K562 (cell line): ENCODE measurements at regions not wholly inside any gene's neighbourhood (a gene's known extent, or its start where the extent isn't known, plus 50 kb on each side); places are given as distances from the start of the nearest gene placed in this dataset.

Experiments
- ATAC-seq: fragments of 200-7000 bp; cut with Tn5 transposase; 3 replicates; pipeline ENCODE4 v1.9.1; 2020; ENCODE audit warnings: moderate library complexity
- BruUV-seq: library from RNA; stranded (reverse); fragments of 400-500 nt; replicated peaks from 2 replicates; lab custom pipeline; 2021; lab: Mats Ljungman, UMichigan
- CTCF ChIA-PET: fragments of 300-600 bp; formaldehyde crosslinking; extraction: SDS; loops from one replicate; lab custom pipeline; 2021; ENCODE audit warnings: low intra/inter-chr PET ratio; lab: Yijun Ruan, JAX
- POLR2A ChIA-PET: fragments of 300-600, 350-650 bp; sonication (Branson Sonifier 250); formaldehyde crosslinking; extraction: SDS; loops from one replicate; lab custom pipeline; 2021; ENCODE audit warnings: antibody characterized with exemption, inconsistent platforms; lab: Yijun Ruan, JAX
- DNase-seq, 4 experiments: peaks; one replicate each; pipeline versions ENCODE4 v3.0.0 to v3.0.0-alpha.2; 2011 to 2018; ENCODE audit warnings: low spot score in 3 of 4, mixed read lengths in 3 of 4; ENCODE audit errors: extremely low read depth in 1 of 4
- FAIRE-seq: peaks from 2 replicates; lab custom pipeline; 2011; peaks lifted over from hg19 to GRCh38; lab: Jason Lieb, UNC
- H2AFZ ChIP-seq: 2 replicates; pipeline ENCODE4 v1.6.0; 2011; ENCODE audit warnings: low read depth, low read length, control low read depth, inconsistent platforms
- H3K27ac ChIP-seq: fragments of 200-600 bp; 3 replicates; pipeline ENCODE4 v1.8.0; 2011; ENCODE audit warnings: low read depth, mild to moderate bottlenecking, control low read depth, inconsistent platforms, low read length, moderate library complexity, mixed read lengths; ENCODE audit errors: extremely low read depth
- H3K27me3 ChIP-seq, 2 experiments: fragments of 300-600 bp in 1 of 2; 2 replicates in 1 of 2; 3 replicates in 1 of 2; pipeline versions ENCODE4 v1.6.0 to v1.8.0; 2011; ENCODE audit warnings: inconsistent platforms in 2 of 2, low read length in 2 of 2, mild to moderate bottlenecking in 1 of 2, mixed read lengths in 1 of 2, moderate library complexity in 1 of 2; ENCODE audit not compliant: control insufficient read depth in 2 of 2, insufficient read depth in 2 of 2
- H3K36me3 ChIP-seq: fragments of 300-600 bp; 3 replicates; pipeline ENCODE4 v1.8.0; 2011; ENCODE audit warnings: mild to moderate bottlenecking, low read length, inconsistent platforms; ENCODE audit not compliant: control insufficient read depth, insufficient read depth
- H3K4me1 ChIP-seq, 2 experiments: fragments of 200-600 bp in 1 of 2; replicated peaks in 1 of 2; 2 replicates in 1 of 2; 3 replicates in 1 of 2; pipeline versions ENCODE4 v1.5.1 to v1.8.0; 2011; ENCODE audit warnings: inconsistent platforms in 2 of 2, low read length in 2 of 2, mild to moderate bottlenecking in 1 of 2, mixed read lengths in 1 of 2, moderate library complexity in 1 of 2; ENCODE audit not compliant: control insufficient read depth in 2 of 2, insufficient read depth in 2 of 2
- H3K4me2 ChIP-seq: 2 replicates; pipeline ENCODE4 v1.6.1; 2011; ENCODE audit warnings: low read length, control low read depth, inconsistent platforms, mixed read lengths; ENCODE audit not compliant: insufficient read depth
- H3K4me3 ChIP-seq: fragments of 200-600 bp; sonication (generic), shearing (Covaris generic); 2 replicates; pipeline ENCODE4 v1.5.1; 2016; ENCODE audit warnings: control low read depth, inconsistent platforms
- H3K79me2 ChIP-seq: fragments of 200-600 bp; 3 replicates; pipeline ENCODE4 v1.8.0; 2011; ENCODE audit warnings: low read length, inconsistent platforms; ENCODE audit not compliant: control insufficient read depth, insufficient read depth
- H3K9ac ChIP-seq, 2 experiments: 2 replicates each; pipeline versions ENCODE4 v1.6.0 to v1.6.1; 2011; ENCODE audit warnings: low read depth in 2 of 2, low read length in 2 of 2, control low read depth in 1 of 2, inconsistent platforms in 1 of 2, mild to moderate bottlenecking in 1 of 2, mixed read lengths in 1 of 2; ENCODE audit not compliant: insufficient read depth in 1 of 2
- H3K9me1 ChIP-seq: one replicate; pipeline ENCODE4 v1.6.0; 2011; ENCODE audit warnings: inconsistent platforms, mild to moderate bottlenecking, low read length, moderate library complexity; ENCODE audit not compliant: control insufficient read depth, insufficient read depth
- H3K9me3 ChIP-seq: replicated peaks from 2 replicates; pipeline ENCODE4 v1.5.1; 2011; ENCODE audit warnings: low read depth, low read length, inconsistent platforms; ENCODE audit not compliant: control insufficient read depth, insufficient read depth
- H4K20me1 ChIP-seq: replicated peaks from 2 replicates; pipeline ENCODE4 v1.6.1; 2011; ENCODE audit warnings: low read length, inconsistent platforms, mixed read lengths; ENCODE audit not compliant: control insufficient read depth, insufficient read depth
- ATF2 ChIP-seq: sonication (generic); formaldehyde crosslinking; IDR thresholded peaks from 2 replicates; pipeline ENCODE4 v1.8.1; 2022; ENCODE audit warnings: missing genetic modification reagents
- BRF2 ChIP-seq: IDR thresholded peaks from 3 replicates; pipeline ENCODE4 v1.6.1; 2011; ENCODE audit warnings: borderline replicate concordance, mild to moderate bottlenecking; ENCODE audit not compliant: insufficient read length, insufficient read depth
- DDX20 ChIP-seq: fragments of 450-650 bp; IDR thresholded peaks from 2 replicates; pipeline ENCODE4 v1.6.1; 2016; ENCODE audit warnings: missing genetic modification characterization, low read depth, mild to moderate bottlenecking, missing compliant biosample characterization, moderate library complexity
- HINFP ChIP-seq: fragments of 450-650 bp; conservative IDR thresholded peaks from 2 replicates; pipeline ENCODE4 v1.6.1; 2016; ENCODE audit warnings: missing genetic modification characterization, low read depth, mild to moderate bottlenecking, control low read depth, missing compliant biosample characterization
- NR0B1 ChIP-seq: fragments of 450-650 bp; IDR thresholded peaks from one replicate; pipeline ENCODE4 v1.6.1; 2018; ENCODE audit warnings: mild to moderate bottlenecking, moderate library complexity; ENCODE audit not compliant: partially characterized antibody
- NR2C1 ChIP-seq, 2 experiments: fragments of 450-650 bp; IDR thresholded peaks; 2 replicates each; pipeline ENCODE4 v1.6.1; 2017; ENCODE audit warnings: mild to moderate bottlenecking in 2 of 2, antibody characterized with exemption in 1 of 2, inconsistent platforms in 1 of 2, missing compliant biosample characterization in 1 of 2, missing genetic modification characterization in 1 of 2
- RBBP5 ChIP-seq: fragments of 200-600 bp; sonication (generic); IDR thresholded peaks from 2 replicates; pipeline ENCODE4 v1.6.1; 2012; ENCODE audit warnings: borderline replicate concordance, mild to moderate bottlenecking, low read length, control low read depth, inconsistent platforms; ENCODE audit not compliant: insufficient read depth, poor library complexity, severe bottlenecking
- RHOXF2B ChIP-seq: fragments of 250-450 bp; sonication (Bioruptor Pico); conservative IDR thresholded peaks from 2 replicates; pipeline ENCODE4 v1.5.1; 2021
- SLC30A9 ChIP-seq: fragments of 250-450 bp; sonication (Bioruptor Pico); IDR thresholded peaks from 2 replicates; pipeline ENCODE4 v1.8.0; 2022; ENCODE audit warnings: mild to moderate bottlenecking, moderate library complexity
- SREBF2 ChIP-seq: sonication (generic); formaldehyde crosslinking; IDR thresholded peaks from 2 replicates; pipeline ENCODE4 v1.4.0; 2020; ENCODE audit warnings: mild to moderate bottlenecking, missing genetic modification reagents
- ZEB2 ChIP-seq: fragments of 450-650 bp; IDR thresholded peaks from 2 replicates; pipeline ENCODE4 v1.6.1; 2016
- ZNF239 ChIP-seq: fragments of 250-450 bp; sonication (Bioruptor Pico); IDR thresholded peaks from 2 replicates; pipeline ENCODE4 v1.4.0; 2020; ENCODE audit warnings: mild to moderate bottlenecking
- ZNF695 ChIP-seq: fragments of 450-650 bp; formaldehyde crosslinking; IDR thresholded peaks from 2 replicates; pipeline ENCODE4 v1.4.0; 2020; ENCODE audit warnings: mild to moderate bottlenecking, moderate library complexity
- WGBS: fragments of 100-300 bp; shearing (Covaris generic); methylation state at CpG from one replicate; pipeline ENCODE4 v1.1.6; 2016; ENCODE audit warnings: low coverage, mixed read lengths; ENCODE audit not compliant: insufficient coverage; ENCODE audit errors: missing lambda C conversion rate; 5-methylcytosine and 5-hydroxymethylcytosine counted together
- in situ Hi-C: fragments of 300-500 bp; cut with MboI; formaldehyde crosslinking; loops from 4 replicates; pipeline ENCODE4 v1.15.0; 2018; ENCODE audit warnings: inconsistent platforms, mixed read lengths
- intact Hi-C: fragments of 100-400 bp; cut with micrococcal nuclease; formaldehyde crosslinking; loops from 2 replicates; pipeline ENCODE4 v1.14.2; 2022
- TF ChIP-seq, protein P1 (sequence below): fragments of 450-650 bp; IDR thresholded peaks from 2 replicates; pipeline ENCODE4 v1.6.1; 2016; ENCODE audit warnings: missing biosample characterization, missing genetic modification characterization
- TF ChIP-seq, protein P2 (sequence below): fragments of 450-650 bp; formaldehyde crosslinking; IDR thresholded peaks from 2 replicates; pipeline ENCODE4 v1.4.0; 2020; ENCODE audit warnings: mild to moderate bottlenecking, mixed read lengths

GRCh38 chr2:4900242-4900641 lies 791.9 kb upstream of the SOX11 start:
- CTCF ChIA-PET, result no interaction called here
- no peak for FAIRE-seq
- POLR2A ChIA-PET, result no interaction called here
- no peak for TF ChIP-seq ZNF695 (CRISPR knock-in tag)
- TF ChIP-seq NR2C1 (IDR thresholded peaks at IDR 0.05), result no peak
- TF ChIP-seq NR2C1 (tag; IDR thresholded peaks at IDR 0.05), result no peak
- TF ChIP-seq RBBP5, result no peak
- TF ChIP-seq BRF2, result no peak
- TF ChIP-seq, protein P1, sequence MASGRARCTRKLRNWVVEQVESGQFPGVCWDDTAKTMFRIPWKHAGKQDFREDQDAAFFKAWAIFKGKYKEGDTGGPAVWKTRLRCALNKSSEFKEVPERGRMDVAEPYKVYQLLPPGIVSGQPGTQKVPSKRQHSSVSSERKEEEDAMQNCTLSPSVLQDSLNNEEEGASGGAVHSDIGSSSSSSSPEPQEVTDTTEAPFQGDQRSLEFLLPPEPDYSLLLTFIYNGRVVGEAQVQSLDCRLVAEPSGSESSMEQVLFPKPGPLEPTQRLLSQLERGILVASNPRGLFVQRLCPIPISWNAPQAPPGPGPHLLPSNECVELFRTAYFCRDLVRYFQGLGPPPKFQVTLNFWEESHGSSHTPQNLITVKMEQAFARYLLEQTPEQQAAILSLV, result no peak
- no peak for TF ChIP-seq SLC30A9 (CRISPR knock-in tag)
- TF ChIP-seq DDX20 (tag), result no peak
- no peak for TF ChIP-seq ZNF239 (CRISPR knock-in tag)
- TF ChIP-seq, protein P2, sequence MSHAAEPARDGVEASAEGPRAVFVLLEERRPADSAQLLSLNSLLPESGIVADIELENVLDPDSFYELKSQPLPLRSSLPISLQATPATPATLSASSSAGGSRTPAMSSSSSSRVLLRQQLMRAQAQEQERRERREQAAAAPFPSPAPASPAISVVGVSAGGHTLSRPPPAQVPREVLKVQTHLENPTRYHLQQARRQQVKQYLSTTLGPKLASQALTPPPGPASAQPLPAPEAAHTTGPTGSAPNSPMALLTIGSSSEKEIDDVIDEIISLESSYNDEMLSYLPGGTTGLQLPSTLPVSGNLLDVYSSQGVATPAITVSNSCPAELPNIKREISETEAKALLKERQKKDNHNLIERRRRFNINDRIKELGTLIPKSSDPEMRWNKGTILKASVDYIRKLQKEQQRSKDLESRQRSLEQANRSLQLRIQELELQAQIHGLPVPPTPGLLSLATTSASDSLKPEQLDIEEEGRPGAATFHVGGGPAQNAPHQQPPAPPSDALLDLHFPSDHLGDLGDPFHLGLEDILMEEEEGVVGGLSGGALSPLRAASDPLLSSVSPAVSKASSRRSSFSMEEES, result no peak
- no peak for TF ChIP-seq HINFP
- no peak for TF ChIP-seq NR0B1
- no peak for TF ChIP-seq RHOXF2B (CRISPR knock-in tag)
- TF ChIP-seq ATF2 (CRISPR knock-in tag), result no peak
- no peak for TF ChIP-seq SREBF2 (CRISPR knock-in tag)
- no peak for TF ChIP-seq ZEB2

More at GRCh38 chr2:4900242-4900641, 791.9 kb upstream of the SOX11 start:
- Histone ChIP-seq H3K4me2 (no peak overlapping the region), H3K9me1 (no peaks in the 10 kb centered on the region), H3K27ac (no peak overlapping the region), H3K9me3 (no peaks in the 10 kb centered on the region), H3K27me3 (no peaks in the 10 kb centered on the region), H3K4me3 (no peak overlapping the region), H3K36me3 (no peaks in the 10 kb centered on the region), H3K79me2 (no peaks in the 10 kb centered on the region), H4K20me1 (no peaks in the 10 kb centered on the region), H3K4me1 (no peaks in the 10 kb centered on the region), H2AFZ (no peak overlapping the region), H3K9ac (no peak overlapping the region)
- WGBS, result 1% methylated on average over 5 of the region's 5 CpGs
- DNase-seq (no peak), ATAC-seq (no peak)
- in situ Hi-C loops, result no loop called here
- BruUV-seq, result no TSS peak
- intact Hi-C loops, result no loop called here
